ENCODE measurements at regions not wholly inside any gene's neighbourhood (a gene's known extent, or its start where the extent isn't known, plus 50 kb on each side); places are given as distances from the start of the nearest gene placed in this dataset.

GRCh38 chr6:143586557-143586956 is 75.0 kb upstream of the FUCA2 start:
- no peaks in the 10 kb centered on the region for H3K36me3 ChIP-seq (ENCODE audit: control insufficient read depth in 2 of 2, extremely low read depth in 1 of 2, insufficient read depth in 2 of 2, low read length in 2 of 2)
- no peak for TF ChIP-seq EZH2 (IDR thresholded peaks at IDR 0.05; ENCODE audit: low read length)
- TF ChIP-seq, protein P1, sequence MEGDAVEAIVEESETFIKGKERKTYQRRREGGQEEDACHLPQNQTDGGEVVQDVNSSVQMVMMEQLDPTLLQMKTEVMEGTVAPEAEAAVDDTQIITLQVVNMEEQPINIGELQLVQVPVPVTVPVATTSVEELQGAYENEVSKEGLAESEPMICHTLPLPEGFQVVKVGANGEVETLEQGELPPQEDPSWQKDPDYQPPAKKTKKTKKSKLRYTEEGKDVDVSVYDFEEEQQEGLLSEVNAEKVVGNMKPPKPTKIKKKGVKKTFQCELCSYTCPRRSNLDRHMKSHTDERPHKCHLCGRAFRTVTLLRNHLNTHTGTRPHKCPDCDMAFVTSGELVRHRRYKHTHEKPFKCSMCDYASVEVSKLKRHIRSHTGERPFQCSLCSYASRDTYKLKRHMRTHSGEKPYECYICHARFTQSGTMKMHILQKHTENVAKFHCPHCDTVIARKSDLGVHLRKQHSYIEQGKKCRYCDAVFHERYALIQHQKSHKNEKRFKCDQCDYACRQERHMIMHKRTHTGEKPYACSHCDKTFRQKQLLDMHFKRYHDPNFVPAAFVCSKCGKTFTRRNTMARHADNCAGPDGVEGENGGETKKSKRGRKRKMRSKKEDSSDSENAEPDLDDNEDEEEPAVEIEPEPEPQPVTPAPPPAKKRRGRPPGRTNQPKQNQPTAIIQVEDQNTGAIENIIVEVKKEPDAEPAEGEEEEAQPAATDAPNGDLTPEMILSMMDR (optimal IDR thresholded peaks at IDR 0.05 in 1 of 3, IDR thresholded peaks at IDR 0.05 in 1 of 3, conservative IDR thresholded peaks at IDR 0.05 in 1 of 3; ENCODE audit: extremely low read depth in 1 of 3, insufficient read depth in 2 of 3, low read length in 3 of 3), result no peak
- FAIRE-seq, result no peak

GRCh38 chr6:143585716-143586115 is 74.2 kb upstream of the FUCA2 start:
- H3K9me3 ChIP-seq (ENCODE audit: control insufficient read depth, low read depth, low read length), result no peaks in the 10 kb centered on the region
- TF ChIP-seq, protein P1 (optimal IDR thresholded peaks at IDR 0.05 in 1 of 3, IDR thresholded peaks at IDR 0.05 in 1 of 3, conservative IDR thresholded peaks at IDR 0.05 in 1 of 3; ENCODE audit: extremely low read depth in 1 of 3, insufficient read depth in 2 of 3, low read length in 3 of 3), result no peak
- TF ChIP-seq EZH2 (IDR thresholded peaks at IDR 0.05; ENCODE audit: low read length), result no peak
- dilution Hi-C loops (cut with MboI; ENCODE audit: extremely low pct_ligation_motif_present, low sequenced_read_pairs), result no loop called here
- no peak overlapping the region for H3K4me3 ChIP-seq (ENCODE audit: control insufficient read depth in 2 of 3, extremely low read depth in 1 of 3, insufficient read depth in 2 of 3, low read depth in 1 of 3, low read length in 3 of 3)
- H2AFZ ChIP-seq (ENCODE audit: control insufficient read depth, low read length), result no peak overlapping the region
- no peak overlapping the region for H3K27ac ChIP-seq (ENCODE audit: control insufficient read depth, insufficient read depth, low read length)
- H3K4me1 ChIP-seq (ENCODE audit: control insufficient read depth, extremely low read depth, insufficient read depth, low read length), result no peaks in the 10 kb centered on the region
- no peak overlapping the region for H3K4me2 ChIP-seq (ENCODE audit: control insufficient read depth, extremely low read depth, insufficient read depth, low read depth, low read length)
- H3K27me3 ChIP-seq (ENCODE audit: control insufficient read depth, extremely low read depth, insufficient read depth, low read length), result no peaks in the 10 kb centered on the region
- DNase-seq (ENCODE audit: low read depth, low spot score), result no peak
- no peaks in the 10 kb centered on the region for H4K20me1 ChIP-seq (ENCODE audit: control insufficient read depth, extremely low read depth, insufficient read depth, low read length)
- H3K36me3 ChIP-seq (ENCODE audit: control insufficient read depth in 2 of 2, extremely low read depth in 1 of 2, insufficient read depth in 2 of 2, low read length in 2 of 2), result no peaks in the 10 kb centered on the region
- H3K9ac ChIP-seq (ENCODE audit: control insufficient read depth, extremely low read depth, insufficient read depth, low read length), result no peak overlapping the region
- FAIRE-seq, result no peak
- no peaks in the 10 kb centered on the region for H3K9me1 ChIP-seq (ENCODE audit: control insufficient read depth, extremely low read depth, insufficient read depth, low read length)
- no peaks in the 10 kb centered on the region for H3K79me2 ChIP-seq (ENCODE audit: control insufficient read depth, insufficient read depth, low read length)

More at GRCh38 chr6:143586557-143586956, 75.0 kb upstream of the FUCA2 start:
- H3K4me1 ChIP-seq (ENCODE audit: control insufficient read depth, extremely low read depth, insufficient read depth, low read length), result no peaks in the 10 kb centered on the region
- H3K9me3 ChIP-seq (ENCODE audit: control insufficient read depth, low read depth, low read length), result no peaks in the 10 kb centered on the region
- H3K27me3 ChIP-seq (ENCODE audit: control insufficient read depth, extremely low read depth, insufficient read depth, low read length), result no peaks in the 10 kb centered on the region
- no peak overlapping the region for H3K9ac ChIP-seq (ENCODE audit: control insufficient read depth, extremely low read depth, insufficient read depth, low read length)
- dilution Hi-C loops (cut with MboI; ENCODE audit: extremely low pct_ligation_motif_present, low sequenced_read_pairs), result no loop called here
- H4K20me1 ChIP-seq (ENCODE audit: control insufficient read depth, extremely low read depth, insufficient read depth, low read length), result no peaks in the 10 kb centered on the region
- H3K4me3 ChIP-seq (ENCODE audit: control insufficient read depth in 2 of 3, extremely low read depth in 1 of 3, insufficient read depth in 2 of 3, low read depth in 1 of 3, low read length in 3 of 3), result no peak overlapping the region
- no peak overlapping the region for H3K4me2 ChIP-seq (ENCODE audit: control insufficient read depth, extremely low read depth, insufficient read depth, low read depth, low read length)
- no peak for DNase-seq (ENCODE audit: low read depth, low spot score)
- no peak overlapping the region for H3K27ac ChIP-seq (ENCODE audit: control insufficient read depth, insufficient read depth, low read length)
- H3K79me2 ChIP-seq (ENCODE audit: control insufficient read depth, insufficient read depth, low read length), result no peaks in the 10 kb centered on the region
- no peak overlapping the region for H2AFZ ChIP-seq (ENCODE audit: control insufficient read depth, low read length)
- no peaks in the 10 kb centered on the region for H3K9me1 ChIP-seq (ENCODE audit: control insufficient read depth, extremely low read depth, insufficient read depth, low read length)

Measured in keratinocyte (primary cell).